Stimulated activated CD4-positive, alpha-beta T cell treated with anti-CD3 and anti-CD28 coated beads, Interleukin-15, amount 100 ng/mL, for 24 hours (primary cell): ENCODE measurements at regions not wholly inside any gene's neighbourhood (a gene's known extent, or its start where the extent isn't known, plus 50 kb on each side); places are given as distances from the start of the nearest gene placed in this dataset.
"Not testable (repeated sequence)": the region's sequence is repeated elsewhere in the genome, so short reads cannot be mapped to it uniquely, and the experiment has no call there.

Experiments
- DNase-seq: peaks from one replicate; pipeline ENCODE4 v3.0.0-alpha.2; 2020

- no peak for DNase-seq
Measured at GRCh38 chr2:8309131-8309530, 372.7 kb upstream of the ID2 start.

- peak; percentile 69 for DNase-seq
Measured at GRCh38 chr2:8310557-8311455, 371.1 kb upstream of the ID2 start.

DNA sequence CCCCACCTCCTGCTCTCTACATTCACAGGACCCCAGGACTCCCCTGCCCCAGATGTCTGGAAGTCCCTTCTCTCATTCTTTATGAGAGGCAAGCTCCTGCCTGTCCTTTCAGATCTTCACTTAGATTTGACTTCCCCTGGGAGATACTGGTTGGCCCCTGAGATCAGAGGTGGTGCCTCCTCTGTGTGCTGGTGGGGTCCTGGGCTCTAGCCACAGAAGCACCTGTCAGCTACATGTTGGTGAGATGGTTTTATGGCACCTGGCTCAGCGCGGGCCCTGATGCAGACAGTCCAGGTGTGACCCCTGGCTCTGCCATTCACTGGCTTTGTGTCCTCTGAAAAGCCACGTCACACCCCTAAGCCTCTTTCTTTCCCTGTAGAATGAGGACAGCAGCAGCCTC is 369.6 kb upstream of the ID2 start:
- no peak for DNase-seq

DNA sequence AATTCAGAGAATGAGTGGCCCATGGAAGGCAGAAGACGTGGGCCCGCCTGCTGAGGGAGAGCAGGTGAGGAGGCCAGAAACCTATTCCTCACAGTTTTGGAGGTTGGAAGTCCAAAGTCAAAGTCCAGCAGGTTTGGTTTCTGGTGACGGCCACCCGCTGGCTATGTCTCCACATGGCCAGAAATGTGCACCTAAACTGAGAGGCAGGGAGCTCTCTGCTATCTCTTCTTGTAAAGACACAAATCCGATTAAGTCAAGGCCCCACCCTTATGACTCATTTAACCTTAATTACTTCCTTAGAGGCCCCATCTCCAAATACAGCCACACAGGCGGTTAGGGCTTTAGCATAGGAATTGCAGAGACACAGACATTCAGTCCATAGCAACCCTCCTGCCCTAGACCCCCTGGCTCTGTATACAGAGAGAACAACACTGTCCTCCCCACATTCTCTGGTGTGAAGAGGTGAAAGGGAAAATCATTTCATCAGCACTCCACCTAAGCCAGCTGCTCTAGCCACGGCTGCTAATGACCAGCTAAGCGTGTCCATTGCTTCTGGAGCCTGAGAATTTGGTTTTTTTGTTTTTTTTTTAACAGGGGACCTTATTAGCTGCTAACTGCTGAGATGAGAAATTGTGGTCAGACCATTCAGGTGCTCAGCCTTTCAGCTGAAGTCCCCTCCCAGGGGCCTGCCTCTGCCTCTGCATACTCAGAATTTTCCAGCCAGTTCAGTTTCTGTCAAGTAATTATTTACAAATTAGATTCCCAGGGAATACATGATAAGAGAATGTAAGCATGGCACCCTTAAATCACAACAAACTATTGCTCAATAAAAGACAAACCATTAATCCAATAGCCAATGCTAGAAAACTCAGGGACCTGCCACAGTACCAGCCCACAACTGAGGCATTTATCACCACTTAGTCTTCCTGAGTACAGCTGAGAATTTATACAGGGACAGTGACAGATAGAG is 368.7 kb upstream of the ID2 start:
- no peak for DNase-seq

DNA sequence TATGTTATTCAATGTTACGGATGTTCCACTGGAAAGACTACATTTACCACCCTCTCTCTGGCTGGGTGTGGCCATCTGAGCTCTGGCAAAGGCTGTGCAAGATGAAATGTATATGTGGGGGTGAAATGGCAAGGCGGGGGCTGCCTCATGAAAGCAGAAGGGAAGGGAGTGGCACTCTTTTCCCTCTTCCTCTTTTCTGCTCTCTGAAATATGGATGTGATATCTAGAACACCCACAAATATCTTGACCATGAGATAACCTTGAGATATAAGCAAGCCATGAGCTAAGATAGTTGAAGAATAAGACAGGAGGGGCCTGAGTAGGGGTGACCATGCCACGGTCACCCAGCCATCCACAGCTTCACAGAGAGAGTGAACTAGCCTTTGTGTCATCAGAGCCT is 367.8 kb upstream of the ID2 start:
- no peak for DNase-seq

DNA sequence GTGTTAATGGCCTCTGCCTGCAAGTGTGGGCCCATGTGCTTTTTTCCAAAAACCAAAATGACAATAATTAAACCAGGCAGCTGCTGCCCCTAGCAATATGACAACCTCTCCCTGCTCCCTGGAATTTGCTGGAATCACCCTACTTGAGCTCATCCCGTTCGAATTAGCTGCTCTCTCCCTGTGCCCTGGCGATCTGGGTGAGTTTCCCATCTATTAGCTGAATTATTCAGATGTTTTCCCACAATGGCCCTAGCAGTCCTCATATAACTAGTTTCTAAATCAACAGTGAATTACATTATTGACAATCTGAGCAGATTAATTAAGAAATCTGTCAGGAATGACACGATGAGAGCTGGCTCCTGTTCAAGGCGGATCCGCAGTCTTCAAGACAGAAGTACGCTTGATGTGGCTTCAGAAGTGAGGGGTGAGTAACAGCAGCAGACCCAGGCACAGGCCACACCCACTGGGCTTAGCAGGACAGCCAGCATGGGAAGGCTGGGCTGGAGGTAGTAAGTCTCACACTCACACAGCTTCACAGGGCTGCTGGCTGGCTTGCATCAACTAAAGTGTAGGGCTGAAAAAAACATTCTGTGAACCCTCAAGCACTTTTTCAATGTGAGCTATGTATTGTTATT is 366.2 kb upstream of the ID2 start:
- DNase-seq, result no peak

- DNase-seq, result no peak
Measured at GRCh38 chr2:8316356-8316755, 365.5 kb upstream of the ID2 start.

DNA sequence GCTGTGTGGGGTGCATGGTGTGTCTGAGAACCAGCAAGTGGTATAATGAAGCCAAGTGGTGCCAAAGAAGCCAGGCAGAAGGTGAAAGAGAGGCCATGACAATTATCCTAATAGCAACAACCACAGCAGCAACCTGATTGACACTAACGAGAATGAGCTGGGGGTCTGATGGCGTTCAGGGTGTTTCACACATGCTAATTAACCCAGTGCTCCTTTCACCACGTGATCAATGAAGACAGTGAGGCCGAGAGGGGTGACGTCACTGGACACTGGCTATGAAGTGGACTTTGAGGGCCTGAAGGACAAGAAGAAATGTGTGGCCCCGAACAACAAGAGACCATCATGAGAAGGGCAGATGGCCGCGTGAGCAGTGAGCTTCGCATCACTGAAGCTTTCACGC is 364.4 kb upstream of the ID2 start:
- DNase-seq, result no peak

- no peak for DNase-seq
Measured at GRCh38 chr2:8319219-8319618, 362.6 kb upstream of the ID2 start.

DNA sequence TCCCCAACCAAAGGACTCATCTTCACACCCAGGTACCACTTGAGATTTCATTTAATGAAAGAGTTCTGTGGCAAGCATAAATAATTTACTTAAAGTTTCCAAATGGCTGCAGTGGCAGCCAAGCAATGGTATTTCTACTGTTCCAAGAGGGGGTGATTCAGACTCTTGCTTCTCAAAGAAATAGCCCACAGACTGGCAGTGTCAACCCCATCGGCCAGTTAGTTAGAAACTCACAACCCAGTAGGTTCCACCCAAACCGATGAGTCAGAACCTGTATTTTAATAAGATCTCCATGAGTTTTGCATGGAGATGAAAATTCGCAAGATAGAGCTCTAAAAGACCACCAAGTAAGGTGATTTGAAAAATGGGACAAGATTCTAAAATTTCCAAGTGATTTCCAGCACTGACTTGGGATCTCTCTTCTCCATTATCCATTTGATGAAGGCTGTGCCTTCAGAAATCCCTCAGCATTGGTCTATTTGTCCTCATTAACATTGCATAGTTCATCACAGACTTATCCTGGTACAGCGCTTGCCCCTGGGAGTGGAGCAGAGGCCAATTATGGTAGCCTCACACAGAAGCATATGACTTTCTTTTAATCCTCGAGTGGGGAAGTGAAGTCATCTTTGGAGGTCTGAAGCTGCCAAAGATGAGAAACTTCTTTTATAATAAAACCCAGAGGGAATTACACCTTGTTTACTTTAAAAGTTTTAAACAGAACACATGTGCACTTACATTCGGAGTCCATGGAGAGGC is 361.4 kb upstream of the ID2 start:
- no peak for DNase-seq

GRCh38 chr2:8322634-8323033 is 359.2 kb upstream of the ID2 start:
- DNase-seq, result no peak

DNA sequence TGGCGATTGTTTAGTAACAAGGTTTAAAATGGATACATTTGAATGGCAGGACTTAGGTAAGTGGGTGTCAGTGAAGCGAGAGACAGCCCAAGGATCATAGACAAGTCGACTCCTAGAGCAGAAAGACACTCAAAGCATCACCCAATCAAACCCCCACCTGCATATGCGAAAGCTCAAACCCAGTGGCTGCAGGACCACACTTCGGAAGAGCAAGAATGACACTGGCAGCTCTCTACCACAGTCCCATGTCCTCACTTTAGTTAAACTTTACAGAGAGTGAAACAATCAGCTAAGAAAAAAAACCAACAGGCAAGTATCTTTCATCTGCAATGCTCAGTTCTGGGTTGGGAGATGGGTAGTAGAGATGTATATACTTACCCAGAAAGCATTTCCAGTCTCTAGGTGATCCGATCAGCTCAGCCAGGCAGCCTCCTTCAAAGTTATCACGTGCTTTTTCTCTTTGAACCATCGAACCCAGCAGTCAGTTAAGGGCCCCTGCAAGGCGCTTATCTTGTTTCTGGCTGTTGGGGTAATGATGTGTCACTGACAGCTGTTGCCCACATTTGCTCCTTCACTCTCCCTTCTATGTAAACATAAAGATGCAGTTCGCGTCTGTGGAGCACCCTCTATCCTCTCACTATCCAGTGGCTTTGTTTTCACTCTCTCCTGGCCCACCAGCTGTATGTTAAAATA is 357.5 kb upstream of the ID2 start:
- no peak for DNase-seq

GRCh38 chr2:8324901-8325300 is 357.0 kb upstream of the ID2 start:
- DNase-seq, result no peak

- DNase-seq, result no peak
Measured at GRCh38 chr2:8327371-8328100, 354.3 kb upstream of the ID2 start.

GRCh38 chr2:8328217-8328616 is 353.6 kb upstream of the ID2 start:
- DNase-seq, result no peak

DNA sequence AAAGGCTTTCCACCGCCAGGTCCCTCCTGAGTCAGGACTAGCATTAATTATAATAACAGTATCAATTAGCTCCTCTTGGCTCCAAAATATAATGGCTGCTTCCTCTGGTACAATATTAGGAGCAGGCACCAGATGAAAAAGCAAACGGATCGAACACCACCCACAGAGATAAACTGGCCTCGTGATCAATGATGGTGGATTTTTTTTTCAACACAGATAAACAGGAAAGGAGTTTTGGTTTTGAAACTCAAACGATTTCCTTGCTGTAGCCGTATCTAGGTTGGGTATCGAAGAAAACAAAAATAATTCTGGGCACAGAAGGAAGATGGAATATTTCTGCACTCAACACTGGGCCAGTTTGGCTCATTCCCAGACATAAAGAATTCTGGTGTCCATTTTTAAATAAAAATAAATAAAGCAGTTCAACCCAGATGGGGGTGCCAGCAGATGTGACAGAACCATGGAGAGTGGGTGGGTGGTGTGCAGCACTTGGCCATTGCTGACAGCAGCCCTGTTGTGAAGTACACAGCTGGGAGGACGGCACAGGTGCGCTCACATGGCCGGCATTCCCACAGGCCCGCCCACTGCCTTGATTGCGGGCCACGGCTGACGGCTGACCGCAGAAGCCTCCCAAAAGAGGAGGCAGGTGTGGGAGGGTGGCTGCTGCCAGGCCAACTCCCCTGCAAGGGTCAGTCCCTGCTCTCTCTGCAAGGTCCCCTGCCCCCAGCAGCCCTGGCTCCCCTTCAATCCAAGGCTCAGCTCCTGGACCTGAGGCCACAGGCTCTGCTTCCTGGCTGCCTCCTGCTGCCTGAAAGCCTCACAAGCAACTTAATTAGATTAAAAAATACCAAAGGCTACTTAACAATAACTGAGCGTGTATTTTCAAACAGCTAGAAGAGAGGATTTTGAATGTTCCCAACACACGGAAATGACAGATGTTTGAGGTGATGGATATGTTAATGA is 351.9 kb upstream of the ID2 start:
- no peak for DNase-seq

GRCh38 chr2:8331068-8331467 is 350.8 kb upstream of the ID2 start:
- DNase-seq, result no peak

DNA sequence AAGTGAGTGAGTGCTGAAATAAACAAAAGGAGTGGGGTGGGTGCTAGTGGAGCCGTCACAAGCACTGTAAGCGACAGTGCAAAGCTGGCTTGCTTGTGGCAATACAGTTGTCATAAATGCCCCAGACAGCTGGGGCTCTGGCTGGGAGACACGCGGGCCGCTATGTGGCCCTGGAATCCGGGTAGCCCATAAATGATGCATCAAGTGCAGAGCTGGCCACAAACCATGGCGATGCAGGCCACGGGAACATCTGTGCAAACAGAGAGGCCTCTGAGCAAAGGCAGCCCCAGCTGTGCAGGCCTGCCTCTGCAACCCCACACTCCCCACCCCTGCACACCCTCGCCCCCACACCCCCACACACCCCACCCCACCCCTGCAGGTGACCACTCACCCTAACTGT is 349.2 kb upstream of the ID2 start:
- no peak for DNase-seq

GRCh38 chr2:8333177-8333831 is 348.6 kb upstream of the ID2 start:
- DNase-seq, result no peak

DNA sequence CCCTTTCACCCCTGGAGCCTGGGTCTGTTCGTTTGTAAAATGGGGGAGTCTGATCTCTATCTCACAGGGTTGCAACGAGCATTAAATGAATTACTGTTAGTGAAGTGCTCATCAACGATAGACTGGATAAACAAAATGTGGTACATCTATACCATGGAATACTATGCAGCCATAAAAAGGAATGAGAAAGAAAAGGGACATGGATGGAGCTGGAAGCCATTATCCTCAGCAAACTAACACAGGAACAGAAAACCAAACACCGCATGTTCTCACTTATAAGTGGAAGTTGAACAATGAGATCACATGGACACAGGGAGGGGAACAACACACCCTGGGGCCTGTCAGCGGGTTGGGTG is 348.0 kb upstream of the ID2 start:
- DNase-seq, result not testable (repeated sequence)
